HepG2 (cell line): ENCODE measurements at regions not wholly inside any gene's neighbourhood (a gene's known extent, or its start where the extent isn't known, plus 50 kb on each side); places are given as distances from the start of the nearest gene placed in this dataset.

ENCODE experiments used
- FOXO4 ChIP-seq: sonication (generic); formaldehyde crosslinking; conservative IDR thresholded peaks from 2 replicates; pipeline ENCODE4 v1.8.1; 2023; ENCODE audit warnings: missing genetic modification reagents
- GABPA ChIP-seq, 2 experiments: IDR thresholded peaks; 2 replicates each; pipeline ENCODE4 v1.6.1; 2011 to 2016; ENCODE audit warnings: low read depth in 2 of 2, low read length in 1 of 2, missing biosample characterization in 1 of 2, missing genetic modification characterization in 1 of 2
- PLRG1 ChIP-seq: fragments of 450-650 bp; conservative IDR thresholded peaks from 2 replicates; pipeline ENCODE4 v1.6.1; 2016
- SMC3 ChIP-seq: IDR thresholded peaks from 2 replicates; pipeline ENCODE4 v1.6.1; 2011; ENCODE audit warnings: low read length, improper control_type of control experiment

- TF ChIP-seq GABPA (IDR thresholded peaks at IDR 0.05; ENCODE audit: low read depth, low read length) (no peak), GABPA (CRISPR knock-in tag; IDR thresholded peaks at IDR 0.05; ENCODE audit: low read depth) (no peak), PLRG1 (no peak), SMC3 (no peak), FOXO4 (CRISPR knock-in tag) (no peak)
Observed at GRCh38 chr4:124199755-124200154, 512.8 kb downstream of the ANKRD50 start.
